ENCODE measurements at regions not wholly inside any gene's neighbourhood (a gene's known extent, or its start where the extent isn't known, plus 50 kb on each side); places are given as distances from the start of the nearest gene placed in this dataset.
A peak's percentile ranks its signal among the peaks of the same experiment; 100 is the strongest.

DNA sequence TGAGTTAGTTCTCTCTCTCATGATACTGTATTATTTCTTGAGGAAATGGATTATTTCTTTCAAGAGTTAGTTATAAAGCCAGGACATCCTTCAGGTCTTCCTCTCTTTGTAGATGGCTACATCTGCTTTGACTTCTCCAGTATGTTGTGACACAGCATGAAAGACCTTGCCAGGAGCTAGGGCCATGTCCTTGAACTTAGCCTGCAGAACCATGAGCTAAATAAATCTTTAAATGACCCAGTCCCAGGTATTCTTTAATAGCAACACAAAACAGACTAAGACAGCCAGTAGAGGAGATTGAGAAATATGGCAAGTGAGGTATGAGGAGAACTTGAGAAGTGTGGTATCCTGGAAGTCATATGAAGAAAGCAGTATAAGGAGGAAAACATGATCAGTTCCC, 214.9 kb upstream of the PPP1R3A start:
- DNase-seq (ENCODE audit: low read depth) = no peak
- TF ChIP-seq, protein P1, sequence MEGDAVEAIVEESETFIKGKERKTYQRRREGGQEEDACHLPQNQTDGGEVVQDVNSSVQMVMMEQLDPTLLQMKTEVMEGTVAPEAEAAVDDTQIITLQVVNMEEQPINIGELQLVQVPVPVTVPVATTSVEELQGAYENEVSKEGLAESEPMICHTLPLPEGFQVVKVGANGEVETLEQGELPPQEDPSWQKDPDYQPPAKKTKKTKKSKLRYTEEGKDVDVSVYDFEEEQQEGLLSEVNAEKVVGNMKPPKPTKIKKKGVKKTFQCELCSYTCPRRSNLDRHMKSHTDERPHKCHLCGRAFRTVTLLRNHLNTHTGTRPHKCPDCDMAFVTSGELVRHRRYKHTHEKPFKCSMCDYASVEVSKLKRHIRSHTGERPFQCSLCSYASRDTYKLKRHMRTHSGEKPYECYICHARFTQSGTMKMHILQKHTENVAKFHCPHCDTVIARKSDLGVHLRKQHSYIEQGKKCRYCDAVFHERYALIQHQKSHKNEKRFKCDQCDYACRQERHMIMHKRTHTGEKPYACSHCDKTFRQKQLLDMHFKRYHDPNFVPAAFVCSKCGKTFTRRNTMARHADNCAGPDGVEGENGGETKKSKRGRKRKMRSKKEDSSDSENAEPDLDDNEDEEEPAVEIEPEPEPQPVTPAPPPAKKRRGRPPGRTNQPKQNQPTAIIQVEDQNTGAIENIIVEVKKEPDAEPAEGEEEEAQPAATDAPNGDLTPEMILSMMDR (conservative IDR thresholded peaks at IDR 0.05; ENCODE audit: low read length) = no peak
- H3K4me3 ChIP-seq (ENCODE audit: low read length) = no peak overlapping the region

DNA sequence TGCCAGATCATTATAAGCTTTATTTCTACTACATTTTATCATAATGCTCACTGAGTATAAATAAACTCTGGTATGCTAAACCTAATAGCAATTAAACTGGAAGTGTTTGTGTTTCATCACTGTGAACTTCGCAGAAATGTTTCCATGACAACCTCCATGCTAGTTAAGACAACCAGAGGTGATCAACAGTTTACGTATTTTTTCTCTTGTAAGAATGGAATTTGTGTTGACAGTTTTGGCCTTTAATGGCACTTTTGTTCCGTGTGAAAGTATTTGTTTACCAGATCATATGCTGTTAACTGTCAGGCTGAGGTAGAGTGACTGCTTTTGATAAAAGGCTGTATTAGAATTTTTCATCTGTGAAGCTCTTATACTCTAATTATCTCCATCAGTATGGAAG, 212.1 kb upstream of the PPP1R3A start:
- TF ChIP-seq, protein P1 (conservative IDR thresholded peaks at IDR 0.05; ENCODE audit: low read length) = no peak
- H3K4me3 ChIP-seq (ENCODE audit: low read length) = no peak overlapping the region
- DNase-seq (ENCODE audit: low read depth) = peak; percentile 22

DNA sequence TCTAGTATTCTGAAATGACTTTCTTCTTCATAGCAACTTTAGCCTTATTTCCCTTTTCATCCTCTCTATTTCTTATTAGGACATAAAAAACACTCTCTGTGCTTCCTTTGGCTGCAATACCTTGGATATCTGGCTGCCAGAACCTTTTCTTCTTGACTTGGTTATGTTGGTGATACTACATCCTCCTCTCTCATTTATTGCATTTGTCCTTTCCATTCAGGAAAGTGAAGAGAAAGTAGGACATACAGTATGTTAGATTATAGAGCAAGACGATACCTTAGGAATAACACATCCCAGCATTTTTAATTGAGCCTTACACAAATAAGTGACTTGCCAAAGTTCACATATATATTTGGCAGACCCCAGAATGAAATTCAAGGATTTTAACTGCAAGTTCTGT, 210.1 kb upstream of the PPP1R3A start:
- no peak for DNase-seq (ENCODE audit: low read depth)
- no peak overlapping the region for H3K4me3 ChIP-seq (ENCODE audit: low read length)
- TF ChIP-seq, protein P1 (conservative IDR thresholded peaks at IDR 0.05; ENCODE audit: low read length) = no peak

DNA sequence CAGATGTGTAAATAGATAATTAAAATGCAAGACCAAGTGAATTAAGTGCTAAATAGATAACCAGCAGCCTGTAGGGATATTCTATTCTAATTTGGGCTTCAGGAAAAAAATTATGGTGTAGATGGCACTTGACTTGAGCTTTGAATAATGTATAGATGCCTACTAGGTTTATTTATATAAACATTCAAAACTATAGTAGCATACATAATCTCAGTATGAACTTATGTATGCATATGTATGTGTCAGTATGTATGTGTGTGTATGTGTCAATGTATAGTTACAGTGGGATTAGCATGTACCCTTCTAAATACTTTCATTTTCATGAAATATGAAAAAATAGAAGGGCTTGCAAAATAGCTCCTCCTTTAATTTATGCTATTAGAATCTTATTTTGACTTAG, 207.3 kb upstream of the PPP1R3A start:
- TF ChIP-seq, protein P1 (conservative IDR thresholded peaks at IDR 0.05; ENCODE audit: low read length) = no peak
- H3K4me3 ChIP-seq (ENCODE audit: low read length) = no peak overlapping the region
- DNase-seq (ENCODE audit: low read depth) = no peak

DNA sequence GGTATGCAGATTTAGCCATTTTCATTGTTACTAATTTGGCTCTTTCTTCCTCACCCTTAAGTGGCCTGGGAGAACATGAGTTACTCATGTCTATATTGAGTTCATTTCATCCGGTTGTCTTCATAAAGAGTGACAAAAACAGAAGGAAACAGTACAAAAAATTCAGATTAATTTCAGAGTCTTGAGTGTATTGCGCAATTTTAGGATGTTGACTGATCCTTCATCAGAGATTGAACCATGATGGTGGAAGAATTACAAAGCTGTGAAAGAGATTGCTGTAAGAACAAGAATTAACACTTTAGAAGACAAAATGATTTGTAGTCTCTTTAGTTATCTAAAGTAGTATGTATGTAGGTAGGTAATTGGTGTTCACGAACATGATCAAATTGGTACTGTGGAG, 194.0 kb upstream of the PPP1R3A start:
- H3K4me3 ChIP-seq (ENCODE audit: low read length) = no peak overlapping the region
- TF ChIP-seq, protein P1 (conservative IDR thresholded peaks at IDR 0.05; ENCODE audit: low read length) = no peak
- DNase-seq (ENCODE audit: low read depth) = no peak

DNA sequence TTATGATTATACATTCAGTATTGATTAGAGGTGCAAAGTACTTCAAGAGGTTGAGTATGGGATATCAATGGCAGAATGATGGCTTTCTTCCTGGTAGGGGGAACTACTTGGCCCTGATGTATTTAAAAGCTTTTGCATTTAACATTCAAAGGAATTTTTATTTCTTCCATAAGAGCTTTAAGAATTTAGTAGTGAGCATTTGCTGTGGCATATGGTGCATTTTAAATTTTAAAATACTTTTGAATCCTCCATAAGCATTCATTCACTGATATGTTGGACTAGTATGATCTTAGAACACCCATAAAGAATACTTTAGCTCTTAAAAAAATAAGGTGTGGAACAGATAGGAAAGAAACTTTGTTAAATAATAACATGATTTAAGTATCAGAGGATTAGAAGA, 191.9 kb upstream of the PPP1R3A start:
- no peak for DNase-seq (ENCODE audit: low read depth)
- TF ChIP-seq, protein P1 (conservative IDR thresholded peaks at IDR 0.05; ENCODE audit: low read length) = no peak
- H3K4me3 ChIP-seq (ENCODE audit: low read length) = no peak overlapping the region

DNA sequence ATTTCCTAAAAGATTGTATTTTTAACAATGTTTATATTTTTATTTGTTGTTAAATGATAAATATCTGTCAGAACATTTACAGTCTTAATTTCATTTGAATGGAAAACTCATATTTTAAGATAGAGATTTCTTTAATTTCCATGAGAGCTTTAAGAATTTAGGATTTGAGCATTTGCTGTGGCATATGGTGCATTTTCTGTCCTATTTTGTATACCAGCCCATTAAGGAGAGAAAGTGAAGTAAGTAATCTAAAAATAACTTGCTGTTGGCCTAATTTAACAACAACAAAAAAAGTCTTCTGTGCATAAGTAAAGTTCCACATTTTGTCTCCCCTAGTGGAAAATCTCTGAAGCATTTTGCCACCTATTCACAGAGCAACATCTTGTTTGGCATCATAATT, 190.9 kb upstream of the PPP1R3A start:
- TF ChIP-seq, protein P1 (conservative IDR thresholded peaks at IDR 0.05; ENCODE audit: low read length) = no peak
- no peak overlapping the region for H3K4me3 ChIP-seq (ENCODE audit: low read length)
- DNase-seq (ENCODE audit: low read depth) = no peak
